HUES6 (cell line): ENCODE measurements at regions not wholly inside any gene's neighbourhood (a gene's known extent, or its start where the extent isn't known, plus 50 kb on each side); places are given as distances from the start of the nearest gene placed in this dataset.

ENCODE experiments used
- H3K27ac ChIP-seq: 2 replicates; pipeline ENCODE4 v1.7.0; 2013; ENCODE audit warnings: low read depth, mild to moderate bottlenecking, low read length, inconsistent platforms
- H3K27me3 ChIP-seq: 2 replicates; pipeline ENCODE4 v1.6.1; 2013; ENCODE audit warnings: low read length; ENCODE audit not compliant: control insufficient read depth, insufficient read depth
- H3K36me3 ChIP-seq: 2 replicates; pipeline ENCODE4 v1.6.1; 2013; ENCODE audit warnings: low read length; ENCODE audit not compliant: control insufficient read depth, insufficient read depth
- H3K4me1 ChIP-seq: 2 replicates; pipeline ENCODE4 v1.6.1; 2013; ENCODE audit warnings: low read length; ENCODE audit not compliant: control insufficient read depth, insufficient read depth
- H3K4me3 ChIP-seq: 2 replicates; pipeline ENCODE4 v1.5.1; 2013; ENCODE audit warnings: low read depth, low read length
- H3K9ac ChIP-seq: one replicate; pipeline ENCODE4 v1.6.1; 2013; ENCODE audit warnings: mild to moderate bottlenecking, low read length
- H3K9me3 ChIP-seq: 2 replicates; pipeline ENCODE4 v1.6.1; 2013; ENCODE audit warnings: low read depth, low read length; ENCODE audit not compliant: control insufficient read depth, insufficient read depth

DNA sequence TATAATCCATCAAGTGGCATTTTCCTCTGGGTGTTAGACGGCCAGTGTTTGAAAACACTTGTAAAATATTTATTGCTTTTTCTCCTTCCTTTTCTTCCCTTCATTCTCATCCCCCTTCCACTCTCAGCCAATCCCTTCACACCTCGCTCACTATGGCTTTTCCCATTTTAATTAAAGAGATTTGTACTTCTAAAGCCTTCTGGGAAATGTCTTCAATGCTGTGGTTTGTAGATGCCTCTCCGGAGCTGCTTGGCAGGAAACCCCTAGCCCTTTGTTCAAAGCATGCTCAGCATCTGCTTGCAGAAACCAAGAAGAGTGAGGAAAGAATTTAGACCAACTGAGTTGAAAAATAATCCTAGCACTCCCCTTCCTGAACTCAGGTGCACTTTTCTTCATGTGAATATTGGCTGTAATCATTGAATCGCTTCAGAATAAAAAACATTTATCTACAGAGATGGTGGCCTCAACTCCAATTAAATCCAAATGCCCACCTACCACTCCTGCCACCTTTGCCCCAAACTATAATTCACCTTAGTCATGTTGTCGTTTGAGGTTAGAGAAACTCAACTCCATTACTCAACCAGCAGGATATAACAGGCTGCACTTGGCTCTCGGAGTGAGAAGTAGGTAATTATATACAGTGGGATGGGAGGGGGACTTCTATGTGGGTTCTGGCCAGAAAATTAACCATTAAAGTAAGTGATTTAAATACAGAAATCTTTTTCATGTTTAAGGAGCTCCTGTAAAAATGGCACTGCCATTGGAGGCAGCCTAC, 659.4 kb upstream of the CAMK1G start:
- Histone ChIP-seq H3K4me1 (no peaks in the 10 kb centered on the region), H3K27me3 (no peaks in the 10 kb centered on the region), H3K9ac (no peak overlapping the region), H3K9me3 (no peaks in the 10 kb centered on the region), H3K36me3 (no peaks in the 10 kb centered on the region), H3K4me3 (no peak overlapping the region), H3K27ac (no peak overlapping the region)

DNA sequence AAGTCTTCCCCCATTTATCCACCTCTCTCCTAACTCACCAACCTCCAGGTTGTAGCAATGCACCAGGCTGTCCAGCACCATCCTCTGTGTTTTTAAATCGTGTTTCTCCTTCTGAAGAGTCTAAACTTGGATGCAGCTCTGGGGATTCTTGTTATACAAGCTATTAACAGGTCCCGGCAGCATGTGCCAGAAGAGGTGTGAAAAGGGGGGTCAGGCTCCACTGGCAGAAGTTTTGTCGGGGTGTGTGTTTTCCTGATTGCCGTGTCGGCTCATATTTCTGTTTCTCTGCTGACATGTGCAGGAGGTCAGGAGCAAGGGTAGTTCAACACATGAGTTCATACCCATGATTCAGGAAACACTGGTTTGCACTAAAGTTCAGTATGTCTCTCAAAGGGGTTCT, 658.6 kb upstream of the CAMK1G start:
- Histone ChIP-seq H3K9ac (no peak overlapping the region), H3K27me3 (no peaks in the 10 kb centered on the region), H3K9me3 (no peaks in the 10 kb centered on the region), H3K4me1 (no peaks in the 10 kb centered on the region), H3K4me3 (no peak overlapping the region), H3K27ac (no peak overlapping the region), H3K36me3 (no peaks in the 10 kb centered on the region)

DNA sequence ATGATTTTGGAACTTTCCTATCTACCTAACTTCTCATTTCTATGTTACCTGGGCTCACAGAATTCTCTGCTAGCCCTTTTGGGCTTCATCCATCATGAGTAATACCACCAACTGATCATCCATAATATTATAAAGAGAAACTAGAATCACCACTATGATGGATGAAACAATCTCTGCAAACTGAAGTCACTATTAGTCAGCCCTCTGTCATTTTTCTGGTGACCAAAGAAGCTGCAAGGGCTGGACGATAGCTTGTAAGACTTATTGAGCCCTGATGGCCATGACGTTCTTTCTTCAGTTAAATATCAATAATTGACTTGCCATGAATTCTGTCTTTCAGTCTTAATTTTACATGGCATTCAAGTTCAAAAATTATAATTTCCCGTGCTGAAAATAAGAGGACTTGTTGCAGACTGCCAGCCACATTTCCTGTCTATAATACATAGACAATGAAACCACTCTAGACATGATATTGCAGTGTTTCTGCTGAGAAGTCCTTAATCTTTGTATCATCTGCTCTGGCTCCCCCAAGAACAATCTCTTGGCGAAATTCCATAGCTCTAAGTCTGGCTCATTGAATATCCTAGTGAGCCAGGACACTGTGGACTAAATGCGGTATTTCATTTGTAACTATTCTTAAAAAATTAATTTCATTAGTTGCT, 655.0 kb upstream of the CAMK1G start:
- H3K27me3 ChIP-seq = no peaks in the 10 kb centered on the region
- H3K36me3 ChIP-seq = no peaks in the 10 kb centered on the region
- no peak overlapping the region for H3K27ac ChIP-seq
- H3K4me1 ChIP-seq = 0 out of 2 replicates have a peak, but pooled peaks cover 3% of the 10 kb centered on the region
- no peak overlapping the region for H3K4me3 ChIP-seq
- H3K9ac ChIP-seq = no peak overlapping the region
- H3K9me3 ChIP-seq = no peaks in the 10 kb centered on the region

DNA sequence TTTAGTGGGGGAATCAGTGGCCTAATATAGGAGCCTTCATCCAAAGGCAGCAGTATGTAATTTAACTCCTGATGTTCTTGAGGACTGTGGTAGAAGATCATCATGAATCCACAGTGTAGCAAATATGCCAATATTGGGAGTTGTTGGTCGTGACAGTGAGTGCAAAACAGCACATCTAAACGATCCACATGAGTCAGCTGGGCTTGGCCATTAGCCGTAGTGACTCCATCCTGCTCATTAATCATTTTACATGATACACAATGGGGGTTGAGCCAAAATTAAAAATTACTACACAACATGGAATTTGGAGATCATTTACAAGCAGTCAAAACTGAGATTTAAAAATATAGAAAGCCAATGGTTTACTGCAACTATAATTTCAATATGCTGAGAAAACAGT, 653.9 kb upstream of the CAMK1G start:
- no peaks in the 10 kb centered on the region for H3K36me3 ChIP-seq

DNA sequence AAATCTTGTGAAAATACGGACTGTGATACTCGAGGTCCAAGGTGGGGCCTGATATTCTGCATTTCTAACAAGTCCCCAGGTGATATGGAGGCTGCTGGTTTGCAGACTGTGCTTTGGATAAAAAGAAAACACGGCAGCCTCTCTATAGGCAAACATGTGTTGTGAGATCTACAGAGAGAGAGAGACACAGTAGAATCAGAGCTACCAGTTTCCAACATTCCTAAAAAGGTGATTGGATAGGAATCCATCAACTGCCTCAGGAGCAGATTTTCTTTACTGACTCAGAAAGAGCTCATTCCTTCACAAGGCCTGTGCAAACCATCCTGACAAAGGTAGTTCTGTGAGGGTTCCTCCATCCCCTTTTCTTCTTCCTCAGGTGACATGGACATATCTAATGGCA, 651.6 kb upstream of the CAMK1G start:
- Histone ChIP-seq H3K27me3 (no peaks in the 10 kb centered on the region), H3K4me3 (no peak overlapping the region), H3K27ac (no peak overlapping the region), H3K36me3 (no peaks in the 10 kb centered on the region), H3K9ac (no peak overlapping the region), H3K9me3 (no peaks in the 10 kb centered on the region), H3K4me1 (0 out of 2 replicates have a peak, but pooled peaks cover 3% of the 10 kb centered on the region)

More for the DNA sequence above, 653.9 kb upstream of the CAMK1G start:
- Histone ChIP-seq H3K4me1 (0 out of 2 replicates have a peak, but pooled peaks cover 3% of the 10 kb centered on the region), H3K9ac (no peak overlapping the region), H3K27me3 (no peaks in the 10 kb centered on the region), H3K4me3 (no peak overlapping the region), H3K27ac (no peak overlapping the region), H3K9me3 (no peaks in the 10 kb centered on the region)

DNA sequence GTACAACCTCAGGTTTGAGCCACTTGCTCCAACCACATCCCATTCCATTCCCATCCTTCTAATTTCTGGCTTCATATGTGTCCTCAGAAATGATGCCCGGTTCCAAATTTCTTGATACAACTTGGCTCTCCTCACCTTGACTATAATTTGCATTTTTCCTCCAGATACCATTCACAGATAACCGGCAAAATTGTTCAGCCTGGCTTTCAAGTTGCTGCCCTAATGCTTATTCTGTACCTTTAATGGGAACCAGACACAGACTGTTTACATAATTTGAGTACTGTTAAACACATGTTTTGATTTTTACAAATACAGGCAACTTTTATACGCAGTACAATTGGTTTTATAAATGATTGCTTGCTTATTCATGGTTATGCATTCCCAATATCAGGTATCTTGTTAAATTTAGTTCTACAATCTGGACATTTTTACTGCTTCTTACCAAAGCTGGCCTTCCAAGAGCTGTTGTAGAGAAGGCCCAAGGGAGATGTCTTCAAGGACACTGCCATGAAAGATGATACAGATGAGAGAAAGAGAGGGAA, 649.5 kb upstream of the CAMK1G start:
- no peak overlapping the region for H3K9ac ChIP-seq
- no peaks in the 10 kb centered on the region for H3K27me3 ChIP-seq
- no peak overlapping the region for H3K27ac ChIP-seq
- H3K36me3 ChIP-seq = no peaks in the 10 kb centered on the region
- no peak overlapping the region for H3K4me3 ChIP-seq
- H3K4me1 ChIP-seq = 0 out of 2 replicates have a peak, but pooled peaks cover 3% of the 10 kb centered on the region
- H3K9me3 ChIP-seq = no peaks in the 10 kb centered on the region

DNA sequence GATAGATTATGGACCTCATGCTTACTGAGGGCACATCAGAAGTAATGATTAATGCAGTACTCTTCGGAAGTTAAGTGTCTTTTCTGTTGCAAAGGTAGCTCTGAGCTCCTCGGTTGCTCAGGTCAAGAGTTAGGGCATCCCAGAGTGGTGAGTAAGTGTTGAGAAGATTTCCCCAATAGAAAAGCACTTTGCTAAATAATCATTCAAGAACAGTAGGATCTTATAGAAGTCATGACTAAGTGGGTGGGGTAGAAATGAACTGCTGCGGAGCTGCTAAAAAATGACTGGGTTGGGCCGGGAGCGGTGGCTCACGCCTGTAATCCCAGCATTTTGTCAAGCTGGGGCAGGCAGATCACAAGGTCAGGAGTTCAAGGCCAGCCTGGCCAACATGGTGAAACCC, 648.6 kb upstream of the CAMK1G start:
- Histone ChIP-seq H3K4me1 (0 out of 2 replicates have a peak, but pooled peaks cover 3% of the 10 kb centered on the region), H3K9me3 (no peaks in the 10 kb centered on the region), H3K9ac (no peak overlapping the region), H3K27ac (no peak overlapping the region), H3K4me3 (no peak overlapping the region), H3K27me3 (no peaks in the 10 kb centered on the region), H3K36me3 (no peaks in the 10 kb centered on the region)

DNA sequence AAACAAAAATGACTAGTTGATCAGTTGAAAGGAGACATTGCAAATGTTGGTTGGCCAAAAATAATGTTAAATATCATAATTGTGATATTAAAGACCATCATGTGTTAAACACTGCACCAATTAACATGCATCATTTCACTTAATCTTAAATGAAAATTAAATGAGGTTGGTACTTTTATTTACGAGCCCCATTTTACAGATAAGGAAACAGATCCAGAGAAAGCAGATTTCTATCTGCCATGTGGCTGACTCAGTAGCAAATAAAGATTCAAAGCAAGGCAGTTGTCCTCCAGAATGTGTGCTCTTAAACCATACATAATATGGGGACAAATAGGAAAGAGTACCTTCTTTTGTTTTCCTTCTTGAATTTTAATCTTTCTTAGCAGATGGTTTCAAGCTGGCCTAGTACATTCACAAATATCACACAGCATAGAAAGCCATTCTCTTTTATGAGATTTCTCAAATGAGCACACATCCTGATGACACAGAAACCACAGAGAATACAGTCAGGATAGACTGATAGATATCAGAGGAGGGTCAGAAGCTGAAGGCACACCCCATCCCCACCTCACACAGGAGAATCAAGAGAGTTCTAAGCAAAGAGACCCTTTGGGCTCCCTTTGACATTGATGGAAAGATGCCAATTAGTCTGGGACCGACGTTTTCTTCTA, 647.9 kb upstream of the CAMK1G start:
- Histone ChIP-seq H3K4me1 (0 out of 2 replicates have a peak, but pooled peaks cover 3% of the 10 kb centered on the region), H3K9ac (no peak overlapping the region), H3K27ac (no peak overlapping the region), H3K9me3 (no peaks in the 10 kb centered on the region), H3K36me3 (no peaks in the 10 kb centered on the region), H3K27me3 (no peaks in the 10 kb centered on the region), H3K4me3 (no peak overlapping the region)

DNA sequence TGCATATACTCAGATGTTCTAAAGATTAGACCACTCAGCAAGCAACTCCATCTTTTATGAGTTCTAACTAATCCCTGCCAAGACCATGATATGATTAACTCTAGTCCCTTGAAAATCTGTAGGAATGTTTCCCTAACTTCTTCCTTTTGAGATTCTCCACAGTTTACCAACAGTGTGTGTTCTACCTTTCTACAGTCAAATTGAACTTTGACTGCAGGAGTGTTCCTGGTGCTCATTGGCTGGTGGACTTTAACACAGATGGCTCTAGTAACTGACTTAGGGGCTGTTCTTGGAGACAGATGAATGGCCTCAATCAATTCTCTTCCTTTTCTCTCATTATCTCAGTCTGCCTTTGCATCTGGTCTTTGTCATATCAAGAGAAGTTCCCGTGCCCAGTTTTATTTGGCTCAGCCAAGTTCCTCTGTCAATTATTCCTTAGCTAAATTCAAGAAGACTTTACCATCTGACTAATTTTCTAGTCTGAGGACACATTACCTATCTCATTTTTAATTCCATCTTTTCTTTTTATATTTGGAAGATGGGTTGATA, 643.9 kb upstream of the CAMK1G start:
- Histone ChIP-seq H3K27ac (no peak overlapping the region), H3K9ac (no peak overlapping the region), H3K9me3 (no peaks in the 10 kb centered on the region), H3K27me3 (no peaks in the 10 kb centered on the region), H3K36me3 (no peaks in the 10 kb centered on the region), H3K4me3 (no peak overlapping the region), H3K4me1 (no peaks in the 10 kb centered on the region)

DNA sequence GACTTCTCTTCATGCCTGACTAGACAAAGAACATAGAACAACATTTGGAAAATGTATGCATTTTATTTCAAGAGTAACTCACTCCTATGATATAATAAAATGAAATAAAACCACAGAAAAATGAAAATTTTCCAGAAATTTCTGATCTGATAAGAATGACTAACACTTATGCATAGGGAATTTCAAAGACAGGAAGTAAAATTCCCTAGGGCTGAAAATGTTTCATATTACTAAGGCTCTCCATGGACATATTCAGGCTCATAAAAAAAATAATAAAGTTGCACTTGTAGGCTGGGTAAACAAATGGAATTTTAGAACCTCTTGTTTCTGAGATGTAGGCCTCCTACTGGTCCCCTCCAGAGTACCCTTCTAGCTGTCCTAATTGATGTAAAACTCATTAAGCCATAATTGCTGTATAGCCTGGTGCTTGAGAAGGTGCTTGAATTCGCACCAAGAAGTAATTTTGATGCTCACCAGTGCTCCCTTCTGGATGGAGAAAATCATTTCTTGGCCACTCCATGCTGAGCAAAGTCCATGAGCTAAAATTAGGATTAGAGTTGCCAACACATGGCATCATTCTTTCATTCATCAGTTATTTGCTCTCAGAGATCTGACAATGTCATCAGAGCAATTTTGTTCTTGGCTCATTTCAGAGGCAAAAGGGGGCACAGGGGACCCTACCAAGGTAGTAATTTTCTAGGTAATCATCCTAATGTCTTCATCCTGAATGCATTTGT, 641.0 kb upstream of the CAMK1G start:
- Histone ChIP-seq H3K27me3 (no peaks in the 10 kb centered on the region), H3K4me1 (no peaks in the 10 kb centered on the region), H3K27ac (no peak overlapping the region), H3K9ac (no peak overlapping the region), H3K36me3 (no peaks in the 10 kb centered on the region), H3K4me3 (no peak overlapping the region), H3K9me3 (no peaks in the 10 kb centered on the region)
